NCI-H187 (cell line): ENCODE measurements at regions not wholly inside any gene's neighbourhood (a gene's known extent, or its start where the extent isn't known, plus 50 kb on each side); places are given as distances from the start of the nearest gene placed in this dataset.
"Not testable (repeated sequence)": the region's sequence is repeated elsewhere in the genome, so short reads cannot be mapped to it uniquely, and the experiment has no call there.

Experiments
- DNase-seq, 2 experiments: peaks; one replicate each; lab custom pipeline; 2025; lab: John Stamatoyannopoulos, UW

GRCh38 chr2:161063946-161064306, 96.3 kb upstream of the TANK start:
- no peak for DNase-seq

- DNase-seq: no peak
These were observed 92.3 kb upstream of the TANK start for GRCh38 chr2:161067846-161068350.

- DNase-seq: no peak
These were observed 91.6 kb upstream of the TANK start for GRCh38 chr2:161068670-161069069.

- no peak for DNase-seq
These were observed 89.3 kb upstream of the TANK start for GRCh38 chr2:161070693-161071479.

- DNase-seq: not testable (repeated sequence)
These were observed 87.8 kb upstream of the TANK start for GRCh38 chr2:161072436-161072835.

GRCh38 chr2:161075701-161076100, 84.5 kb upstream of the TANK start:
- DNase-seq: no peak

GRCh38 chr2:161076936-161077335, 83.3 kb upstream of the TANK start:
- no peak for DNase-seq

GRCh38 chr2:161077367-161078210, 82.6 kb upstream of the TANK start:
- DNase-seq: no peak

- no peak for DNase-seq
These were observed 82.1 kb upstream of the TANK start for GRCh38 chr2:161078211-161078539.

- no peak for DNase-seq
These were observed 75.1 kb upstream of the TANK start for GRCh38 chr2:161085149-161085548.

GRCh38 chr2:161088658-161089350, 71.4 kb upstream of the TANK start:
- DNase-seq: no peak

GRCh38 chr2:161090411-161090810, 69.8 kb upstream of the TANK start:
- DNase-seq: no peak

GRCh38 chr2:161095314-161095713, 64.9 kb upstream of the TANK start:
- DNase-seq: no peak

GRCh38 chr2:161096336-161096735, 63.9 kb upstream of the TANK start:
- no peak for DNase-seq

GRCh38 chr2:161097157-161097556, 63.1 kb upstream of the TANK start:
- no peak for DNase-seq

- DNase-seq: no peak
These were observed 59.9 kb upstream of the TANK start for GRCh38 chr2:161100211-161100895.

- DNase-seq: no peak
These were observed 58.8 kb upstream of the TANK start for GRCh38 chr2:161101406-161101805.

GRCh38 chr2:161102770-161103450, 57.3 kb upstream of the TANK start:
- DNase-seq: no peak

GRCh38 chr2:161103451-161103831, 56.8 kb upstream of the TANK start:
- DNase-seq: no peak

- DNase-seq: no peak
These were observed 56.1 kb upstream of the TANK start for GRCh38 chr2:161104054-161104553.

GRCh38 chr2:161107265-161107664, 53.0 kb upstream of the TANK start:
- DNase-seq: no peak
